HL-60 (cell line): ENCODE measurements at regions not wholly inside any gene's neighbourhood (a gene's known extent, or its start where the extent isn't known, plus 50 kb on each side); places are given as distances from the start of the nearest gene placed in this dataset.

Experiments
- DNase-seq, 2 experiments: peaks; one replicate each; pipeline ENCODE4 v3.0.0-alpha.2; 2010 to 2020; ENCODE audit warnings: low read depth in 1 of 2, low spot score in 1 of 2
- H3K27ac ChIP-seq: fragments of 250-450 bp; sonication (Bioruptor Pico); replicated peaks from 2 replicates; pipeline ENCODE4 v1.5.1; 2020; ENCODE audit warnings: mild to moderate bottlenecking, moderate library complexity
- H3K27me3 ChIP-seq: fragments of 250-450 bp; sonication (Bioruptor Pico); 2 replicates; pipeline ENCODE4 v1.5.1; 2021; ENCODE audit warnings: mild to moderate bottlenecking, moderate library complexity; ENCODE audit not compliant: insufficient read depth, poor library complexity, severe bottlenecking
- H3K4me3 ChIP-seq: replicated peaks from 2 replicates; pipeline ENCODE4 v1.5.1; 2011; ENCODE audit warnings: mild to moderate bottlenecking, control low read depth, low read length; ENCODE audit not compliant: insufficient read depth
- CTCF ChIP-seq: IDR thresholded peaks from one replicate; pipeline ENCODE4 v1.5.1; 2011; ENCODE audit warnings: low read length, control low read depth, inconsistent platforms; ENCODE audit not compliant: insufficient read depth
- GABPA ChIP-seq: IDR thresholded peaks from 2 replicates; pipeline ENCODE4 v1.6.1; 2012; ENCODE audit warnings: low read depth
- POLR2AphosphoS5 ChIP-seq: IDR thresholded peaks from 2 replicates; pipeline ENCODE4 v1.6.1; 2012; ENCODE audit warnings: low read depth
- REST ChIP-seq: IDR thresholded peaks from 2 replicates; pipeline ENCODE4 v1.6.1; 2012; ENCODE audit warnings: low read depth; ENCODE audit not compliant: insufficient replicate concordance
- SPI1 ChIP-seq: IDR thresholded peaks from 2 replicates; pipeline ENCODE4 v1.6.1; 2012; ENCODE audit warnings: low read depth, mild to moderate bottlenecking, borderline replicate concordance

GRCh38 chr7:32171248-32171647, 101.0 kb upstream of the PDE1C start:
- Histone ChIP-seq H3K4me3 (no peak overlapping the region), H3K27ac (no peak overlapping the region), H3K27me3 (no peaks in the 10 kb centered on the region)
- no peak for DNase-seq
- TF ChIP-seq REST (no peak), CTCF (no peak), POLR2AphosphoS5 (no peak), GABPA (no peak), SPI1 (no peak)

GRCh38 chr7:32170838-32171237, 100.6 kb upstream of the PDE1C start:
- DNase-seq, result no peak
- H3K27ac ChIP-seq, result no peak overlapping the region
- H3K27me3 ChIP-seq, result no peaks in the 10 kb centered on the region
- no peak overlapping the region for H3K4me3 ChIP-seq
- TF ChIP-seq POLR2AphosphoS5, result no peak
- TF ChIP-seq CTCF, result no peak
- no peak for TF ChIP-seq REST

- no peak overlapping the region for H3K4me3 ChIP-seq
- no peak for DNase-seq
- H3K27ac ChIP-seq, result no peak overlapping the region
- H3K27me3 ChIP-seq, result no peaks in the 10 kb centered on the region
- no peak for TF ChIP-seq SPI1
Measured at GRCh38 chr7:32169228-32169627, 99.0 kb upstream of the PDE1C start.

- no peak for DNase-seq
- Histone ChIP-seq H3K27ac (no peak overlapping the region), H3K4me3 (no peak overlapping the region), H3K27me3 (no peaks in the 10 kb centered on the region)
- TF ChIP-seq SPI1 (no peak), POLR2AphosphoS5 (no peak), GABPA (no peak), REST (no peak), CTCF (no peak)
Measured at GRCh38 chr7:32167815-32168214, 97.6 kb upstream of the PDE1C start.
